ENCODE measurements at regions not wholly inside any gene's neighbourhood (a gene's known extent, or its start where the extent isn't known, plus 50 kb on each side); places are given as distances from the start of the nearest gene placed in this dataset.

- no peak for TF ChIP-seq CTCF (IDR thresholded peaks at IDR 0.05; ENCODE audit: low read depth, low read length, missing control alignments)
- DNase-seq (ENCODE audit: extremely low read depth, low read depth) = no peak
- H3K4me3 ChIP-seq (replicated peaks; ENCODE audit: low read depth, low read length) = no peak overlapping the region
Observed at GRCh38 chr11:23680488-23681230, 816.2 kb upstream of the LUZP2 start.

- no peak overlapping the region for H3K4me3 ChIP-seq (replicated peaks; ENCODE audit: low read depth, low read length)
- TF ChIP-seq CTCF (IDR thresholded peaks at IDR 0.05; ENCODE audit: low read depth, low read length, missing control alignments) = no peak
- DNase-seq (ENCODE audit: extremely low read depth, low read depth) = no peak
Observed at GRCh38 chr11:23684701-23685100, 812.2 kb upstream of the LUZP2 start.

GRCh38 chr11:23687991-23688390 is 808.9 kb upstream of the LUZP2 start:
- no peak for DNase-seq (ENCODE audit: extremely low read depth, low read depth)
- no peak for TF ChIP-seq CTCF (IDR thresholded peaks at IDR 0.05; ENCODE audit: low read depth, low read length, missing control alignments)
- no peak overlapping the region for H3K4me3 ChIP-seq (replicated peaks; ENCODE audit: low read depth, low read length)

GRCh38 chr11:23688411-23688810 is 808.4 kb upstream of the LUZP2 start:
- no peak for TF ChIP-seq CTCF (IDR thresholded peaks at IDR 0.05; ENCODE audit: low read depth, low read length, missing control alignments)
- H3K4me3 ChIP-seq (replicated peaks; ENCODE audit: low read depth, low read length) = no peak overlapping the region

GRCh38 chr11:23688835-23689234 is 808.0 kb upstream of the LUZP2 start:
- H3K4me3 ChIP-seq (replicated peaks; ENCODE audit: low read depth, low read length) = no peak overlapping the region
- peak; percentile 14 for DNase-seq (ENCODE audit: extremely low read depth, low read depth)
- no peak for TF ChIP-seq CTCF (IDR thresholded peaks at IDR 0.05; ENCODE audit: low read depth, low read length, missing control alignments)

More at GRCh38 chr11:23688411-23688810, 808.4 kb upstream of the LUZP2 start:
- no peak for DNase-seq (ENCODE audit: extremely low read depth, low read depth)

GRCh38 chr11:23696688-23697415 is 800.0 kb upstream of the LUZP2 start:
- no peak overlapping the region for H3K4me3 ChIP-seq (replicated peaks; ENCODE audit: low read depth, low read length)
- no peak for DNase-seq (ENCODE audit: extremely low read depth, low read depth)
- no peak for TF ChIP-seq CTCF (IDR thresholded peaks at IDR 0.05; ENCODE audit: low read depth, low read length, missing control alignments)

Data from HFF-Myc (cell line).